GM23248 (cell line): ENCODE measurements at regions not wholly inside any gene's neighbourhood (a gene's known extent, or its start where the extent isn't known, plus 50 kb on each side); places are given as distances from the start of the nearest gene placed in this dataset.

Source experiments
- EZH2 ChIP-seq: fragments of 200-600 bp; sonication (generic); IDR thresholded peaks from 2 replicates; pipeline ENCODE4 v1.6.1; 2018; ENCODE audit warnings: antibody characterized with exemption, mild to moderate bottlenecking; ENCODE audit not compliant: insufficient read depth, poor library complexity, severe bottlenecking
- EZH2phosphoT487 ChIP-seq: fragments of 200-600 bp; sonication (generic); IDR thresholded peaks from 2 replicates; pipeline ENCODE4 v1.6.1; 2018; ENCODE audit warnings: antibody characterized with exemption, moderate library complexity, mild to moderate bottlenecking, low read depth; ENCODE audit not compliant: insufficient read depth

GRCh38 chr2:41432459-41432858 lies 615.4 kb upstream of the PKDCC start:
- TF ChIP-seq EZH2phosphoT487, result no peak
- TF ChIP-seq EZH2, result no peak
